BJ (cell line): ENCODE measurements at regions not wholly inside any gene's neighbourhood (a gene's known extent, or its start where the extent isn't known, plus 50 kb on each side); places are given as distances from the start of the nearest gene placed in this dataset.

Experiments used
- CTCF ChIA-PET: fragments of 350-600 bp; formaldehyde crosslinking; extraction: SDS; loops from one replicate; lab custom pipeline; 2021; ENCODE audit warnings: antibody characterized with exemption, inconsistent platforms; lab: Yijun Ruan, JAX
- POLR2A ChIA-PET: fragments of 300-600 bp; sonication (Branson Sonifier 250); formaldehyde crosslinking; extraction: SDS; loops from one replicate; lab custom pipeline; 2021; ENCODE audit warnings: antibody characterized with exemption; lab: Charles Lee
- DNase-seq: peaks from one replicate; pipeline ENCODE4 v3.0.0-alpha.2; 2011; ENCODE audit warnings: low read depth
- H3K27me3 ChIP-seq: 2 replicates; pipeline ENCODE4 v1.6.0; 2011; ENCODE audit warnings: low read length; ENCODE audit not compliant: control insufficient read depth, insufficient read depth
- H3K36me3 ChIP-seq: 2 replicates; pipeline ENCODE4 v1.5.1; 2011; ENCODE audit warnings: low read length; ENCODE audit not compliant: control insufficient read depth, insufficient read depth
- H3K4me3 ChIP-seq: 2 replicates; pipeline ENCODE4 v1.5.1; 2011; ENCODE audit warnings: low read depth, mild to moderate bottlenecking, control low read depth, low read length
- TF ChIP-seq, protein P1 (sequence below): IDR thresholded peaks from 2 replicates; pipeline ENCODE4 v1.5.1; 2011; ENCODE audit warnings: low read depth, mild to moderate bottlenecking, control low read depth, inconsistent platforms, low read length, moderate library complexity; ENCODE audit not compliant: insufficient read depth

GRCh38 chr16:86799367-86799766, 221.0 kb downstream of the FOXL1 start:
- ChIA-PET POLR2A (no interaction called here), CTCF (interaction anchor here (0.7 kb wide), 1 partner anchor 247 kb away, joined by 3 read pairs; no protein-coding TSS in a partner anchor)
- Histone ChIP-seq H3K36me3 (no peaks in the 10 kb centered on the region), H3K4me3 (no peak overlapping the region), H3K27me3 (peaks cover 16% of the 10 kb centered on the region)
- DNase-seq: no peak
- TF ChIP-seq, protein P1, sequence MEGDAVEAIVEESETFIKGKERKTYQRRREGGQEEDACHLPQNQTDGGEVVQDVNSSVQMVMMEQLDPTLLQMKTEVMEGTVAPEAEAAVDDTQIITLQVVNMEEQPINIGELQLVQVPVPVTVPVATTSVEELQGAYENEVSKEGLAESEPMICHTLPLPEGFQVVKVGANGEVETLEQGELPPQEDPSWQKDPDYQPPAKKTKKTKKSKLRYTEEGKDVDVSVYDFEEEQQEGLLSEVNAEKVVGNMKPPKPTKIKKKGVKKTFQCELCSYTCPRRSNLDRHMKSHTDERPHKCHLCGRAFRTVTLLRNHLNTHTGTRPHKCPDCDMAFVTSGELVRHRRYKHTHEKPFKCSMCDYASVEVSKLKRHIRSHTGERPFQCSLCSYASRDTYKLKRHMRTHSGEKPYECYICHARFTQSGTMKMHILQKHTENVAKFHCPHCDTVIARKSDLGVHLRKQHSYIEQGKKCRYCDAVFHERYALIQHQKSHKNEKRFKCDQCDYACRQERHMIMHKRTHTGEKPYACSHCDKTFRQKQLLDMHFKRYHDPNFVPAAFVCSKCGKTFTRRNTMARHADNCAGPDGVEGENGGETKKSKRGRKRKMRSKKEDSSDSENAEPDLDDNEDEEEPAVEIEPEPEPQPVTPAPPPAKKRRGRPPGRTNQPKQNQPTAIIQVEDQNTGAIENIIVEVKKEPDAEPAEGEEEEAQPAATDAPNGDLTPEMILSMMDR: no peak

DNA sequence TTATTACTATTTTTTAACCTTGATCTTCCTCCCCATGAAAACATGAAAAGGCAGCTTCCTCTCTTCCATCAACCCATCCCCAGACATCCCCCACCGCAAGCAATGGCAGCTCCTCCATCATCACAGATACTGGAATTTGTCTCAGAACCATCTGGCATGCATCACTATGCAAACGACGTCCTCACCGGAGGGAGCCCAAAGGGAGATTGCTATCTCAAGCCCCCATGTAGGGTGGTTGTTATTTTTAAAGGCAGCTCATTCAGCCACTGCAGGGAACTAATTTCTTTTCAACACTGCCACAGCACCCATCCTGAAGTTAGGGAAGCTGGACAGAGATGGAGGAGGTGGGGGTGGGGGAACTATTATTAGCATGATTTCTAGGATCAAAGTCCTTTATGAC, 222.5 kb downstream of the FOXL1 start:
- no peak for DNase-seq
- H3K4me3 ChIP-seq: no peak overlapping the region
- H3K36me3 ChIP-seq: no peaks in the 10 kb centered on the region
- ChIA-PET CTCF (interaction anchor here (0.6 to 1.4 kb wide), 3 partner anchors 10 to 384 kb away, joined by 3 to 5 read pairs (median 3); no protein-coding TSS in a partner anchor), POLR2A (no interaction called here)
- peaks cover 19% of the 10 kb centered on the region for H3K27me3 ChIP-seq
- TF ChIP-seq, protein P1: no peak

- TF ChIP-seq, protein P1: no peak
- POLR2A ChIA-PET: no interaction called here
- peaks cover 19% of the 10 kb centered on the region for H3K27me3 ChIP-seq
- DNase-seq: no peak
- H3K4me3 ChIP-seq: no peak overlapping the region
- no peaks in the 10 kb centered on the region for H3K36me3 ChIP-seq
- CTCF ChIA-PET: interaction anchor here (0.6 to 1.6 kb wide), 3 partner anchors 12 to 496 kb away, joined by 3 to 4 read pairs (median 3); no protein-coding TSS in a partner anchor
Measured at GRCh38 chr16:86802013-86802412, 223.7 kb downstream of the FOXL1 start.

GRCh38 chr16:86805188-86805587, 226.8 kb downstream of the FOXL1 start:
- POLR2A ChIA-PET: no interaction called here

GRCh38 chr16:86806181-86806837, 228.0 kb downstream of the FOXL1 start:
- no peak overlapping the region for H3K4me3 ChIP-seq
- no peaks in the 10 kb centered on the region for H3K36me3 ChIP-seq
- TF ChIP-seq, protein P1: no peak
- ChIA-PET POLR2A (no interaction called here), CTCF (no interaction called here)
- no peak for DNase-seq
- H3K27me3 ChIP-seq: peaks cover 20% of the 10 kb centered on the region

More at GRCh38 chr16:86805188-86805587, 226.8 kb downstream of the FOXL1 start:
- DNase-seq: no peak
- TF ChIP-seq, protein P1: no peak
- no peaks in the 10 kb centered on the region for H3K36me3 ChIP-seq
- peaks cover 20% of the 10 kb centered on the region for H3K27me3 ChIP-seq
- H3K4me3 ChIP-seq: no peak overlapping the region
- CTCF ChIA-PET: no interaction called here
